GM10248 (cell line): ENCODE measurements at regions not wholly inside any gene's neighbourhood (a gene's known extent, or its start where the extent isn't known, plus 50 kb on each side); places are given as distances from the start of the nearest gene placed in this dataset.

Experiments used
- CTCF ChIA-PET: fragments of 300-600 bp; sonication (Branson Sonifier 250); formaldehyde crosslinking; extraction: SDS; loops from one replicate; lab custom pipeline; 2021; ENCODE audit warnings: antibody characterized with exemption; lab: Yijun Ruan, JAX
- POLR2A ChIA-PET: fragments of 350-650 bp; sonication (Branson Sonifier 250); formaldehyde crosslinking; extraction: SDS; loops from one replicate; lab custom pipeline; 2020; ENCODE audit warnings: antibody characterized with exemption; lab: Yijun Ruan, JAX
- DNase-seq: peaks from one replicate; pipeline ENCODE4 v3.0.0; 2012; ENCODE audit errors: extremely low spot score
- CTCF ChIP-seq: IDR thresholded peaks from 2 replicates; pipeline ENCODE4 v1.5.1; 2012; ENCODE audit warnings: mild to moderate bottlenecking, low read depth; ENCODE audit errors: extremely low read depth, missing control alignments, control extremely low read depth

DNA sequence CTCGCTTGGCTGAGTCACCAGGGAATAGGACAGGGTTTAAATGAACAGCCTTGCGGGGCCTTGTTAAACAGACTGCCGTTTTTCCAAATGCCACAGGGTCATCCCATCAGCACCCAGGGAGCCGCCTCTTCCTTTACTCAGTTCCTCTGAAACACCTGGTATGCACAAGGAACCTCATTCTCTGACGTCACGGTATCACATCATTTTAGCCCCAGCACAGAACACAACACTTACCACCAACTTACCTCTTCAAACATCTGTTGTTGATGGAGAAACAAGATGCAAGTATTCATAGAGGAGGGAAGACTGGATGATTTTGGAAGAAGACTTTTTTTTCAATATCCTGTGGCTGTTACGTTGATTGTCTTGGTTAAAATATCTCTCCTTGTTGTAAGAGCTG is 535.3 kb upstream of the TMEM132C start:
- ChIA-PET POLR2A (no interaction called here), CTCF (interaction anchor here (1.6 to 1.7 kb wide), 2 partner anchors 10 to 21 kb away, joined by 3 to 5 read pairs; no protein-coding TSS in a partner anchor)
- DNase-seq: no peak
- TF ChIP-seq CTCF: no peak

DNA sequence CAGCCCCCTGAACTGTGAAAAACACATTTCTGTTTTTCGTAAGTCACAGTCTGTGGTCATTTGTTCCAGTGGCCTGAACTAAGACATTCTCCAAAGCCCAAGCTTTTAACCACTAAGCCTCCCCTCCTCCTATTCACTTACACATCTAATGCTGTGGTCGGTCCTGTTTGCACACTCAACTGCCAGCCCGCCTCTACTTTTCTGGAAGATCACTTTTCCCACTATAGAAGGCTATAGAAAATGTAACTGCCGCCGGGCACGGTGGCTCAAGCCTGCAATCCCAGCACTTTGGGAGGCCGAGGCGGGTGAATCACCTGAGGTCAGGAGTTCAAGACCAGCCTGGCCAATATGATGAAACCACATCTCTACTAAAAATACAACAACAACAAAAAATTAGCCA is 524.7 kb upstream of the TMEM132C start:
- DNase-seq: no peak
- TF ChIP-seq CTCF: no peak
- POLR2A ChIA-PET: no interaction called here
- CTCF ChIA-PET: no interaction called here

GRCh38 chr12:127745469-127746212 is 521.3 kb upstream of the TMEM132C start:
- TF ChIP-seq CTCF: no peak
- DNase-seq: no peak
- CTCF ChIA-PET: interaction anchor here (1.2 kb wide), 1 partner anchor 16 kb away, joined by 3 read pairs; no protein-coding TSS in a partner anchor
- POLR2A ChIA-PET: no interaction called here

GRCh38 chr12:127749416-127749815 is 517.6 kb upstream of the TMEM132C start:
- TF ChIP-seq CTCF: no peak
- ChIA-PET POLR2A (no interaction called here), CTCF (no interaction called here)
- DNase-seq: no peak

DNA sequence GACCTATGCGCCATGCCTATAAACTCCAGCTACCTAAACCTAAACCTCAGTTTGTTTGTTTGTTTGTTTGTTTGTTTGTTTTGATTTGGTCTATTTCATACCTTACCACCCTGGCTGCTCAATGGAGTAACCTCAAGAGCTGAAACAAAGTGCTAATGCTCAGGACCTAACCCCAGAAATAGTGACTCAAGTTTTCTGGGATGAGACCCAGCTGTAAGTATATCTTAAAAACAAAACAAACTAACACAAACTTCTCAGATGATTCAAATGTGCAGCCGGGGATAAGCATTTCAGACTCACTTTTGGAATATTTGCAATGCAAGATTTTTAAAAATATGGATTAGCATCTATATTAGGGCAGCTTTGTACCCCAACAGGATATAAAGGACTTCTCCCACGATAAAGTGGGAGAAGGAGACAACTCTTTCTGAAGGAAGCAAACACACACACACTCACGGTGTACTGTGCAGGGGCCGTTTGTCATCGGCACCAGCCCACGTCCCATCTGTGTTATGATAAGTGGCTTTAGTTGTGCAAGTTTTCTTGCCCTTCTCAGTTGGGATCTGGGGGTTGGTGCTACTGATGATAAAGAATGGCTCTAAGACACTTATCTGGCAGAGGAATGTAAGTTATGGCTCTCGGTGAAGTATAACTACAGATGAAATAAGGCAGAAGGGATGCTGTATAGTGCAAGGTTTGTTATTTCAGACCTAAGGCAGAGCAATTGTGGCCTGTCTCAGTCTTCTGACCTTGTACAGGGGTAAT is 516.7 kb upstream of the TMEM132C start:
- no peak for TF ChIP-seq CTCF
- CTCF ChIA-PET: no interaction called here
- no peak for DNase-seq

GRCh38 chr12:127752802-127753201 is 514.2 kb upstream of the TMEM132C start:
- ChIA-PET CTCF (interaction anchor here (1.6 kb wide), 1 partner anchor 22 kb away, joined by 4 read pairs; no protein-coding TSS in a partner anchor), POLR2A (no interaction called here)
- no peak for TF ChIP-seq CTCF
- no peak for DNase-seq

More for the DNA sequence above, 516.7 kb upstream of the TMEM132C start:
- POLR2A ChIA-PET: no interaction called here
